HCT116 (cell line): ENCODE measurements at regions not wholly inside any gene's neighbourhood (a gene's known extent, or its start where the extent isn't known, plus 50 kb on each side); places are given as distances from the start of the nearest gene placed in this dataset.
A peak's percentile ranks its signal among the peaks of the same experiment; 100 is the strongest.

Source experiments
- ATAC-seq: fragments of 200-7000 bp; cut with Tn5 transposase; 2 replicates; pipeline ENCODE4 v1.9.1; 2020; ENCODE audit warnings: mild to moderate bottlenecking, moderate library complexity
- BruUV-seq: library from RNA; stranded (reverse); fragments of 400-500 nt; replicated peaks from 2 replicates; lab custom pipeline; 2021; lab: Mats Ljungman, UMichigan
- CTCF ChIA-PET: fragments of 300-600 bp; sonication (Branson Sonifier 250); formaldehyde crosslinking; loops from one replicate; lab custom pipeline; 2021; ENCODE audit warnings: antibody characterized with exemption; lab: Charles Lee
- POLR2A ChIA-PET: fragments of 300-600, 350-600 bp; sonication (Branson Sonifier 250); formaldehyde crosslinking; loops from one replicate; lab custom pipeline; 2021; ENCODE audit warnings: antibody characterized with exemption; lab: Charles Lee
- RAD21 ChIA-PET, 2 experiments: fragments of 300-600 bp; sonication (Branson Sonifier 250); formaldehyde crosslinking; loops; one replicate each; lab custom pipeline; 2023; ENCODE audit warnings: low total read pairs in 2 of 2; ENCODE audit not compliant: uncharacterized antibody in 2 of 2, unreplicated experiment in 2 of 2, low non-redundant PET in 1 of 2; lab: Charles Lee
- DNase-seq: peaks from one replicate; pipeline ENCODE4 v3.0.0-alpha.2; 2010; ENCODE audit warnings: low read depth, low spot score
- H2AFZ ChIP-seq: fragments of 200-600 bp; shearing (Covaris generic), sonication (generic); 2 replicates; pipeline ENCODE4 v1.6.1; 2017; ENCODE audit warnings: low read depth, mixed run types, mixed read lengths, antibody characterized with exemption, low read length; ENCODE audit not compliant: poor library complexity, severe bottlenecking
- H3K27ac ChIP-seq: 2 replicates; pipeline ENCODE4 v1.5.1; 2012; ENCODE audit warnings: low read depth, low read length
- H3K27me3 ChIP-seq: fragments of 200-600 bp; sonication (generic); 2 replicates; pipeline ENCODE4 v1.6.1; 2016; ENCODE audit warnings: mixed run types, low read length, mixed read lengths; ENCODE audit not compliant: insufficient read depth
- H3K36me3 ChIP-seq, 2 experiments: fragments of 200-500 bp in 1 of 2; fragments of 200-600 bp in 1 of 2; sonication (Bioruptor generic) in 1 of 2; sonication (generic) in 1 of 2; 2 replicates each; pipeline versions ENCODE4 v1.5.1 to v1.6.1; 2014 to 2016; ENCODE audit warnings: low read length in 2 of 2, inconsistent platforms in 1 of 2, mixed read lengths in 1 of 2, mixed run types in 1 of 2; ENCODE audit not compliant: insufficient read depth in 2 of 2, control insufficient read depth in 1 of 2
- H3K4me1 ChIP-seq, 2 experiments: fragments of 200-600 bp in 1 of 2; sonication (generic) in 1 of 2; 2 replicates each; pipeline versions ENCODE4 v1.5.1 to v1.6.1; 2012 to 2017; ENCODE audit warnings: low read length in 2 of 2, inconsistent platforms in 1 of 2, mild to moderate bottlenecking in 1 of 2, mixed read lengths in 1 of 2, mixed run types in 1 of 2, moderate library complexity in 1 of 2; ENCODE audit not compliant: insufficient read depth in 2 of 2, control insufficient read depth in 1 of 2
- H3K4me2 ChIP-seq: fragments of 200-600 bp; sonication (generic); 2 replicates; pipeline ENCODE4 v1.6.1; 2017; ENCODE audit warnings: mixed run types, low read length, mixed read lengths
- H3K4me3 ChIP-seq, 2 experiments: fragments of 200-600 bp in 1 of 2; sonication (generic) in 1 of 2; replicated peaks in 1 of 2; 2 replicates each; pipeline ENCODE4 v1.5.1; 2011 to 2016; ENCODE audit warnings: low read length in 2 of 2, control low read depth in 1 of 2, low read depth in 1 of 2, mild to moderate bottlenecking in 1 of 2, mixed read lengths in 1 of 2, mixed run types in 1 of 2
- H3K79me2 ChIP-seq: fragments of 200-600 bp; sonication (generic); 2 replicates; pipeline ENCODE4 v1.6.1; 2017; ENCODE audit warnings: mild to moderate bottlenecking, mixed run types, low read length, moderate library complexity, mixed read lengths; ENCODE audit not compliant: insufficient read depth
- H3K9ac ChIP-seq: fragments of 200-600 bp; sonication (generic); 2 replicates; pipeline ENCODE4 v1.6.1; 2016; ENCODE audit warnings: low read length, mixed read lengths
- H3K9me2 ChIP-seq: fragments of 200-600 bp; sonication (generic), shearing (Covaris generic); 2 replicates; pipeline ENCODE4 v1.6.1; 2017; ENCODE audit warnings: mixed run types, mild to moderate bottlenecking, moderate library complexity; ENCODE audit not compliant: insufficient read depth
- H3K9me3 ChIP-seq, 2 experiments: fragments of 200-500 bp in 1 of 2; fragments of 200-600 bp in 1 of 2; sonication (Bioruptor generic) in 1 of 2; sonication (generic) in 1 of 2; 2 replicates each; pipeline ENCODE4 v1.6.1; 2014 to 2017; ENCODE audit warnings: low read length in 2 of 2, mixed read lengths in 2 of 2, inconsistent platforms in 1 of 2, low read depth in 1 of 2, mild to moderate bottlenecking in 1 of 2, mixed run types in 1 of 2, moderate library complexity in 1 of 2; ENCODE audit not compliant: control insufficient read depth in 1 of 2, insufficient read depth in 1 of 2
- H4K20me1 ChIP-seq: fragments of 200-600 bp; sonication (generic), shearing (Covaris generic); 2 replicates; pipeline ENCODE4 v1.6.1; 2017; ENCODE audit warnings: mixed run types, mild to moderate bottlenecking, moderate library complexity; ENCODE audit not compliant: insufficient read depth
- CBX3 ChIP-seq: IDR thresholded peaks from 2 replicates; pipeline ENCODE4 v1.6.1; 2012; ENCODE audit warnings: low read depth
- EGR1 ChIP-seq: IDR thresholded peaks from 2 replicates; pipeline ENCODE4 v1.6.1; 2012; ENCODE audit warnings: low read depth
- ELF1 ChIP-seq: IDR thresholded peaks from 2 replicates; pipeline ENCODE4 v1.6.1; 2012; ENCODE audit warnings: low read depth, borderline replicate concordance
- EZH2 ChIP-seq: fragments of 200-600 bp; sonication (generic); IDR thresholded peaks from 2 replicates; pipeline ENCODE4 v1.6.1; 2017; ENCODE audit warnings: antibody characterized with exemption, mixed run types
- FOSL1 ChIP-seq: IDR thresholded peaks from 2 replicates; pipeline ENCODE4 v1.6.1; 2012; ENCODE audit warnings: low read depth
- POLR2A ChIP-seq: IDR thresholded peaks from 2 replicates; pipeline ENCODE4 v1.7.0; 2011; ENCODE audit warnings: borderline replicate concordance; ENCODE audit not compliant: insufficient read depth, insufficient read length; ENCODE audit errors: extremely low read depth
- POLR2AphosphoS5 ChIP-seq: IDR thresholded peaks from 2 replicates; pipeline ENCODE4 v1.6.1; 2011; ENCODE audit warnings: mild to moderate bottlenecking, low read depth, low read length, moderate library complexity
- RAD21 ChIP-seq: IDR thresholded peaks from 2 replicates; pipeline ENCODE4 v1.6.1; 2012; ENCODE audit warnings: low read depth, mild to moderate bottlenecking
- SIN3A ChIP-seq: IDR thresholded peaks from 2 replicates; pipeline ENCODE4 v1.6.1; 2012; ENCODE audit warnings: low read depth
- SP1 ChIP-seq: IDR thresholded peaks from 2 replicates; pipeline ENCODE4 v1.6.1; 2012; ENCODE audit warnings: low read depth
- SRF ChIP-seq: IDR thresholded peaks from 2 replicates; pipeline ENCODE4 v1.6.1; 2012; ENCODE audit warnings: low read depth
- TCF7L2 ChIP-seq: IDR thresholded peaks from 2 replicates; pipeline ENCODE4 v1.7.0; 2011; ENCODE audit warnings: borderline replicate concordance, inconsistent platforms; ENCODE audit not compliant: insufficient read depth, insufficient read length; ENCODE audit errors: extremely low read depth
- YY1 ChIP-seq: IDR thresholded peaks from 2 replicates; pipeline ENCODE4 v1.6.1; 2011; ENCODE audit warnings: low read length, low read depth, moderate library complexity, mild to moderate bottlenecking; ENCODE audit not compliant: insufficient replicate concordance; ENCODE audit errors: extremely low read depth
- ZFX ChIP-seq: fragments of 450-650 bp; IDR thresholded peaks from 2 replicates; pipeline ENCODE4 v1.6.1; 2017
- intact Hi-C: fragments of 100-400 bp; cut with micrococcal nuclease; formaldehyde crosslinking; loops from 2 replicates; pipeline ENCODE4 v1.10.0; 2022
- TF ChIP-seq, protein P1 (sequence below): IDR thresholded peaks from 2 replicates; pipeline ENCODE4 v1.6.1; 2012
- TF ChIP-seq, protein P2 (sequence below): IDR thresholded peaks from 2 replicates; pipeline ENCODE4 v1.6.1; 2011; ENCODE audit warnings: mild to moderate bottlenecking, low read length, moderate library complexity; ENCODE audit not compliant: insufficient replicate concordance; ENCODE audit errors: extremely low read depth
- TF ChIP-seq, protein P3 (sequence below), 3 experiments: fragments of 200-600 bp in 1 of 3; sonication (generic) in 1 of 3; IDR thresholded peaks in 2 of 3; conservative IDR thresholded peaks in 1 of 3; 2 replicates each; pipeline ENCODE4 v1.5.1; 2012 to 2017; ENCODE audit warnings: low read depth in 2 of 3, low read length in 2 of 3, antibody characterized with exemption in 1 of 3, borderline replicate concordance in 1 of 3, control low read depth in 1 of 3, mild to moderate bottlenecking in 1 of 3, mixed read lengths in 1 of 3, mixed run types in 1 of 3, moderate library complexity in 1 of 3; ENCODE audit not compliant: insufficient read depth in 1 of 3
- TF ChIP-seq, protein P4 (sequence below): IDR thresholded peaks from 2 replicates; pipeline ENCODE4 v1.6.1; 2012; ENCODE audit warnings: low read depth

DNA sequence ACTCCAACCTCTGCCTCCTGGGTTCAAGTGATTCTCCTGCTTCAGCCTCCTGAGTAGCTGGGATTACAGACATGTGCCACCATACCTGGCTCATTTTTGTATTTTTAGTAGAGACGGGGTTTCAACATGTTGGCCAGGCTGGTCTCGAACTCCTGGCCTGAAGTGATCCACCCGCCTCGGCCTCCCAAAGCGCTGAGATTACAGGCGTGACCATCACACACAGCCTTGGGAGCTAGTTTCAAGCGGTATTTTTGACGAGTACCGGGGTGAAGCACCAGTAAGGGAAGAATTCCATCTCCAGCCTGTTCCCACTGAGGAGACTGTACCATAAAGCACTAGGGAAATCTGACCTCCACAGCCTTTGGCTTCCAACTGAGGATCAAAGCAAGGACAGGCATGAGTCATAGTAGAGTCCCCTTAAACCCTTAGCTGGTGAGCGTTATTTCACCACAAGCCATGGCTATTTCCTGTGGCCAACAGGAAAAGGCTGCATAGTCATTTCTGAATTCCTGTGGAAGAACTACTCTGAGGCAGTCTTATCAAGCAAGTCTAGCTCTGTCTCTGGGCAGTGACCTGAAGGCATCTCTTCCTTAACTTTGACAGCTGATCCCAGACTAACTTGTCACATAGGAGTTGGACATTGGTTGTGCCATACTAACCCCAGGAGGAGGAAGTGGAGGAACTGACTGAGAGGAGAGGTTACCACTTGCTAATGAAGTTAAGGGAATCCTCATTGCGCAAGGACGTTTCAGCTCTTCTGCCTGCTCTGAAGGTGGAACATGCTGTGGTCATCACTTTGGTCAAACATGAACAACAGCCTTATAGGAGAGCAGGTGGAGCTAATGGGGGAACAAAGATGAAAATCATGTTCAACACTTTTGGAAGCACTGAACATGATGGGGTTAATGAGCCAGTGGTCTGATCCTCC, 85.8 kb upstream of the DMRT1 start:
- H3K4me1 ChIP-seq = peaks cover 8 to 29% of the 10 kb centered on the region in 2 experiments
- intact Hi-C loops = loop anchor here (2.0 kb wide), 2 partner anchors 141 to 369 kb away; no protein-coding TSS in a partner anchor
- H3K9me2 ChIP-seq = no peaks in the 10 kb centered on the region
- no peak overlapping the region for H3K27ac ChIP-seq
- no peak overlapping the region for H2AFZ ChIP-seq
- BruUV-seq = no TSS peak
- ChIA-PET POLR2A (interaction anchor here (1.1 kb wide), 1 partner anchor 9 kb away, joined by 3 read pairs; no protein-coding TSS in a partner anchor), RAD21 (interaction anchor here in 1 of 2 experiments (0.6 kb wide), 1 partner anchor 14 kb away, joined by 3 read pairs; no protein-coding TSS in a partner anchor), CTCF (interaction anchor here (0.7 to 1.9 kb wide), 4 partner anchors 9 to 500 kb away, joined by 3 to 5 read pairs (median 4); no protein-coding TSS in a partner anchor)
- peak overlapping the region in 1 of 2 experiments; percentile 10; a peak in 1 of 4 replicates for H3K4me3 ChIP-seq
- H4K20me1 ChIP-seq = no peaks in the 10 kb centered on the region
- no peaks in the 10 kb centered on the region for H3K79me2 ChIP-seq
- no peaks in the 10 kb centered on the region for H3K27me3 ChIP-seq
- H3K36me3 ChIP-seq = no peaks in the 10 kb centered on the region
- no peaks in the 10 kb centered on the region for H3K9me3 ChIP-seq
- H3K9ac ChIP-seq = no peak overlapping the region
- ATAC-seq (peak; percentile 70), DNase-seq (peak; percentile 40)
- H3K4me2 ChIP-seq = peak overlapping the region; percentile 67
- TF ChIP-seq, protein P1, sequence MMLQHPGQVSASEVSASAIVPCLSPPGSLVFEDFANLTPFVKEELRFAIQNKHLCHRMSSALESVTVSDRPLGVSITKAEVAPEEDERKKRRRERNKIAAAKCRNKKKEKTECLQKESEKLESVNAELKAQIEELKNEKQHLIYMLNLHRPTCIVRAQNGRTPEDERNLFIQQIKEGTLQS = no peak
- peak; percentile 30; the same call in 1 of the 2 replicates for TF ChIP-seq CBX3
- peak; percentile 32; the same call in 1 of the 2 replicates for TF ChIP-seq FOSL1
- TF ChIP-seq ZFX = no peak
- TF ChIP-seq SP1 = peak; percentile 33; the same call in 1 of the 2 replicates
- no peak for TF ChIP-seq SIN3A
- TF ChIP-seq, protein P2, sequence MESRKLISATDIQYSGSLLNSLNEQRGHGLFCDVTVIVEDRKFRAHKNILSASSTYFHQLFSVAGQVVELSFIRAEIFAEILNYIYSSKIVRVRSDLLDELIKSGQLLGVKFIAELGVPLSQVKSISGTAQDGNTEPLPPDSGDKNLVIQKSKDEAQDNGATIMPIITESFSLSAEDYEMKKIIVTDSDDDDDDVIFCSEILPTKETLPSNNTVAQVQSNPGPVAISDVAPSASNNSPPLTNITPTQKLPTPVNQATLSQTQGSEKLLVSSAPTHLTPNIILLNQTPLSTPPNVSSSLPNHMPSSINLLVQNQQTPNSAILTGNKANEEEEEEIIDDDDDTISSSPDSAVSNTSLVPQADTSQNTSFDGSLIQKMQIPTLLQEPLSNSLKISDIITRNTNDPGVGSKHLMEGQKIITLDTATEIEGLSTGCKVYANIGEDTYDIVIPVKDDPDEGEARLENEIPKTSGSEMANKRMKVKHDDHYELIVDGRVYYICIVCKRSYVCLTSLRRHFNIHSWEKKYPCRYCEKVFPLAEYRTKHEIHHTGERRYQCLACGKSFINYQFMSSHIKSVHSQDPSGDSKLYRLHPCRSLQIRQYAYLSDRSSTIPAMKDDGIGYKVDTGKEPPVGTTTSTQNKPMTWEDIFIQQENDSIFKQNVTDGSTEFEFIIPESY = no peak
- TF ChIP-seq, protein P3, sequence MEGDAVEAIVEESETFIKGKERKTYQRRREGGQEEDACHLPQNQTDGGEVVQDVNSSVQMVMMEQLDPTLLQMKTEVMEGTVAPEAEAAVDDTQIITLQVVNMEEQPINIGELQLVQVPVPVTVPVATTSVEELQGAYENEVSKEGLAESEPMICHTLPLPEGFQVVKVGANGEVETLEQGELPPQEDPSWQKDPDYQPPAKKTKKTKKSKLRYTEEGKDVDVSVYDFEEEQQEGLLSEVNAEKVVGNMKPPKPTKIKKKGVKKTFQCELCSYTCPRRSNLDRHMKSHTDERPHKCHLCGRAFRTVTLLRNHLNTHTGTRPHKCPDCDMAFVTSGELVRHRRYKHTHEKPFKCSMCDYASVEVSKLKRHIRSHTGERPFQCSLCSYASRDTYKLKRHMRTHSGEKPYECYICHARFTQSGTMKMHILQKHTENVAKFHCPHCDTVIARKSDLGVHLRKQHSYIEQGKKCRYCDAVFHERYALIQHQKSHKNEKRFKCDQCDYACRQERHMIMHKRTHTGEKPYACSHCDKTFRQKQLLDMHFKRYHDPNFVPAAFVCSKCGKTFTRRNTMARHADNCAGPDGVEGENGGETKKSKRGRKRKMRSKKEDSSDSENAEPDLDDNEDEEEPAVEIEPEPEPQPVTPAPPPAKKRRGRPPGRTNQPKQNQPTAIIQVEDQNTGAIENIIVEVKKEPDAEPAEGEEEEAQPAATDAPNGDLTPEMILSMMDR (IDR thresholded peaks at IDR 0.05 in 2 of 3, conservative IDR thresholded peaks at IDR 0.05 in 1 of 3; ENCODE audit: borderline replicate concordance in 1 of 3, insufficient read depth in 1 of 3, low read depth in 2 of 3, low read length in 2 of 3) = no peak
- no peak for TF ChIP-seq YY1
- TF ChIP-seq POLR2A = no peak
- TF ChIP-seq TCF7L2 = peak; percentile 93
- TF ChIP-seq POLR2AphosphoS5 = no peak
- TF ChIP-seq ELF1 = no peak
- TF ChIP-seq, protein P4, sequence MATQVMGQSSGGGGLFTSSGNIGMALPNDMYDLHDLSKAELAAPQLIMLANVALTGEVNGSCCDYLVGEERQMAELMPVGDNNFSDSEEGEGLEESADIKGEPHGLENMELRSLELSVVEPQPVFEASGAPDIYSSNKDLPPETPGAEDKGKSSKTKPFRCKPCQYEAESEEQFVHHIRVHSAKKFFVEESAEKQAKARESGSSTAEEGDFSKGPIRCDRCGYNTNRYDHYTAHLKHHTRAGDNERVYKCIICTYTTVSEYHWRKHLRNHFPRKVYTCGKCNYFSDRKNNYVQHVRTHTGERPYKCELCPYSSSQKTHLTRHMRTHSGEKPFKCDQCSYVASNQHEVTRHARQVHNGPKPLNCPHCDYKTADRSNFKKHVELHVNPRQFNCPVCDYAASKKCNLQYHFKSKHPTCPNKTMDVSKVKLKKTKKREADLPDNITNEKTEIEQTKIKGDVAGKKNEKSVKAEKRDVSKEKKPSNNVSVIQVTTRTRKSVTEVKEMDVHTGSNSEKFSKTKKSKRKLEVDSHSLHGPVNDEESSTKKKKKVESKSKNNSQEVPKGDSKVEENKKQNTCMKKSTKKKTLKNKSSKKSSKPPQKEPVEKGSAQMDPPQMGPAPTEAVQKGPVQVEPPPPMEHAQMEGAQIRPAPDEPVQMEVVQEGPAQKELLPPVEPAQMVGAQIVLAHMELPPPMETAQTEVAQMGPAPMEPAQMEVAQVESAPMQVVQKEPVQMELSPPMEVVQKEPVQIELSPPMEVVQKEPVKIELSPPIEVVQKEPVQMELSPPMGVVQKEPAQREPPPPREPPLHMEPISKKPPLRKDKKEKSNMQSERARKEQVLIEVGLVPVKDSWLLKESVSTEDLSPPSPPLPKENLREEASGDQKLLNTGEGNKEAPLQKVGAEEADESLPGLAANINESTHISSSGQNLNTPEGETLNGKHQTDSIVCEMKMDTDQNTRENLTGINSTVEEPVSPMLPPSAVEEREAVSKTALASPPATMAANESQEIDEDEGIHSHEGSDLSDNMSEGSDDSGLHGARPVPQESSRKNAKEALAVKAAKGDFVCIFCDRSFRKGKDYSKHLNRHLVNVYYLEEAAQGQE = no peak
- no peak for TF ChIP-seq EZH2
- TF ChIP-seq SRF = no peak
- no peak for TF ChIP-seq EGR1
- TF ChIP-seq RAD21 = no peak
